ENCODE measurements at regions not wholly inside any gene's neighbourhood (a gene's known extent, or its start where the extent isn't known, plus 50 kb on each side); places are given as distances from the start of the nearest gene placed in this dataset.
"Not testable (repeated sequence)": the region's sequence is repeated elsewhere in the genome, so short reads cannot be mapped to it uniquely, and the experiment has no call there.

DNA sequence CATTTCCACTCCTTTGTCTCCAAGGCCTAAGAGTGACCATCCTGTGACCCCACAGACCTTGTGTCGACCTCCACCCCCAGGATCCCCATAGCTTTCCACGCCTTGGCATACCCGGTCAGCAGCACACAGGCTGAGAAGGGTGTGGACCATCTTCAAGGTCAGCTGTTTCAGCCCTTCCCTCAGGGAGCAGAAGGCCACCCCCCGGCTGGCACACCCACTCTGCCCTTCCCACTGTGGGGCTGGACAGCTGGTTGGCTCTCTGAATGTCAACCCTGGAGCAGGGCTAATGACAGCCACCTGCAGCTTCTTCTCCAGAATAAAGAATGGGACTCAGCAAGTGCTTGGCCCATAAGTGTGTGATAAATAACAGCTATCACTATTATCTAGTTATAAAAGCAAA lies 93.1 kb downstream of the OLFM1 start:
- TF ChIP-seq, protein P1, sequence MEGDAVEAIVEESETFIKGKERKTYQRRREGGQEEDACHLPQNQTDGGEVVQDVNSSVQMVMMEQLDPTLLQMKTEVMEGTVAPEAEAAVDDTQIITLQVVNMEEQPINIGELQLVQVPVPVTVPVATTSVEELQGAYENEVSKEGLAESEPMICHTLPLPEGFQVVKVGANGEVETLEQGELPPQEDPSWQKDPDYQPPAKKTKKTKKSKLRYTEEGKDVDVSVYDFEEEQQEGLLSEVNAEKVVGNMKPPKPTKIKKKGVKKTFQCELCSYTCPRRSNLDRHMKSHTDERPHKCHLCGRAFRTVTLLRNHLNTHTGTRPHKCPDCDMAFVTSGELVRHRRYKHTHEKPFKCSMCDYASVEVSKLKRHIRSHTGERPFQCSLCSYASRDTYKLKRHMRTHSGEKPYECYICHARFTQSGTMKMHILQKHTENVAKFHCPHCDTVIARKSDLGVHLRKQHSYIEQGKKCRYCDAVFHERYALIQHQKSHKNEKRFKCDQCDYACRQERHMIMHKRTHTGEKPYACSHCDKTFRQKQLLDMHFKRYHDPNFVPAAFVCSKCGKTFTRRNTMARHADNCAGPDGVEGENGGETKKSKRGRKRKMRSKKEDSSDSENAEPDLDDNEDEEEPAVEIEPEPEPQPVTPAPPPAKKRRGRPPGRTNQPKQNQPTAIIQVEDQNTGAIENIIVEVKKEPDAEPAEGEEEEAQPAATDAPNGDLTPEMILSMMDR (IDR thresholded peaks at IDR 0.05; ENCODE audit: insufficient read depth, low read depth, low read length, missing control alignments): no peak
- DNase-seq (ENCODE audit: low read depth): no peak
- no peak overlapping the region for H3K4me3 ChIP-seq (ENCODE audit: low read depth, low read length)

DNA sequence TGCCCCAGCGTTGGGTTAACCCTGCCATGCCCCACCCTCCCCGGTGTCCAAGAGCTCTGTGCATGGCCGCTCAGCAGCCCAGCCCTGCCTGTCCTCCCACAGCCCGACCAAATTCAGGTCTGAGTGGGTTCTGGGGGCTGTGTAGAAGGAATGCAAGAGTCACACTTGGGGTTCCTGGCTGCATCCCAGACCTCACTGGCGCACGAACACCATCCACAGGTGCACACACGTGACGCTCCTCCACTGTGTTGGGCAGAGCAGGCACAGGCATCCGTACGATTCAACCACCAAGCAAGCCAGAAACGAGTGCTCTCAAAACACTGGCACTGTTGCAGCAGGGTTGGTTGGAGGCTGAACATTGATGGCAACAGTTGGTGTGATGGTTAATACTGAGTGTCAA lies 93.9 kb downstream of the OLFM1 start:
- DNase-seq (ENCODE audit: low read depth): no peak
- TF ChIP-seq, protein P1 (IDR thresholded peaks at IDR 0.05; ENCODE audit: insufficient read depth, low read depth, low read length, missing control alignments): no peak
- no peak overlapping the region for H3K4me3 ChIP-seq (ENCODE audit: low read depth, low read length)

DNA sequence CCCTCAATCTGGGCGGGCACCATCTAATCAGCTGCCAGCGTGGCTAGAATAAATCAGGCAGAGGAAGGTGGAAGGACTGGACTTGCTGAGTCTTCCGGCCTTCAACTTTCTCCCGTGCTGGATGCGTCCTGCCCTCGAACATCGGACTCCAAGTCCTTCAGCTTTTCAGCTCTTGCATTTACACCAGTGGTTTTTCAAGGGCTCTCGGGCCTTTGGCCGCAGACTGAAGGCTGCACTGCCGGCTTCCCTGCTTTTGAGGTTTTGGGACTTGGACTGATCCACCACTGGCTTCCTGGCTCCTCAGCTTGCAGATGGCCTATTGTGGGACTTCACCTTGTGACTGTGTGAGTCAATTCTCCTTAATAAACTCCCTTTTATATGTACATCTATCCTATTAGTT lies 94.4 kb downstream of the OLFM1 start:
- not testable (repeated sequence) for H3K4me3 ChIP-seq (ENCODE audit: low read depth, low read length); DNase-seq (ENCODE audit: low read depth)

DNA sequence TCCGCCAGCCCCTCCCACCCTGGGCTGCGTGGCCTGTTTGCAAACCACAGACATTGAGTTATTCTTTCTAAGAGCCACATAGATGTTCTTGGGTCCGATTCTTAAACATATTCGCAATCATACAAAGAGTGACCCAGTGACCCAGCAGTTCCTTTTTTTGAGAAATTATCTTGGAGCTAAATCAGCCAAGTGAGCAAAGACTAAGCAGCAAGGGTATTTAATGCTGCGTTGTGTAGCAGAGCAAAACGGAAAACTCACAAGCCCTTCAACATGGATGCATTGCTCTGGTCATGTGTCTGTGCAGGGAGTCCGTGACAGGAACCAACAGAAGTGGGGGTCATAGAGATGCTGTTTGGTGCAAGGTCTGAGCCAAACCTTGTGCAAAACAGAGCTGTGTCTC lies 95.6 kb downstream of the OLFM1 start:
- TF ChIP-seq, protein P1 (IDR thresholded peaks at IDR 0.05; ENCODE audit: insufficient read depth, low read depth, low read length, missing control alignments): no peak
- H3K4me3 ChIP-seq (ENCODE audit: low read depth, low read length): no peak overlapping the region
- DNase-seq (ENCODE audit: low read depth): no peak

DNA sequence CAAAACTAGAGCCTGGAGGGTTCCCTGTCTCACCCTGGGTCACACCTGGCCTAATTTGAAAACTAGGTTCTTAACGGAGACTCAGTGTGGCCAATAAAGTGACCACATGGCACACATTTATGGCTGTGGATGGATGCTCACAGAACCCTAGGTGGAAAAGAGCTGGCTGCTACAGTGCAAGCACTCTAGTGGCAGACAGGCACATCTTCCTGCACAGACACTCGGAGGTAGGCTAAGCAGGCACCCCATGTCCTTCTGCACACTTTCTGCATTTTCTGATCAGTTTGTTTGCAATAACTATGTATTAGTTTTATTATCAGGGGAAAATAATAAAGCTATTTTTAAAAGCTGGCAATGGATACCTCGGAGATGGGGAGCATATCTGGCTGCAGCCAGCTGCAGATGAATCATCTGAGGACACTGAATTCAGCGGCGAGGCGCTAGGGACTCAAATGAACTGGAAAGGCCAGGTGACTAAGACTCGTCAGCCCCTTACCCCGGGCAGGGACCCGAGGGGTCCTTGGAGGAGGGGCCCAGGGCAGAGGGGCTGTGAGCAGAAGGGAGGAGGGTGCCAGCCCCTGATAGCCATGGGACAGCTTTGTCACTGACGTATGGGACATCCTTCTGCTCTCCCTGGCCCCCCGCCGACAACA lies 96.2 kb downstream of the OLFM1 start:
- DNase-seq (ENCODE audit: low read depth): no peak
- no peak overlapping the region for H3K4me3 ChIP-seq (ENCODE audit: low read depth, low read length)
- TF ChIP-seq, protein P1 (IDR thresholded peaks at IDR 0.05; ENCODE audit: insufficient read depth, low read depth, low read length, missing control alignments): no peak

DNA sequence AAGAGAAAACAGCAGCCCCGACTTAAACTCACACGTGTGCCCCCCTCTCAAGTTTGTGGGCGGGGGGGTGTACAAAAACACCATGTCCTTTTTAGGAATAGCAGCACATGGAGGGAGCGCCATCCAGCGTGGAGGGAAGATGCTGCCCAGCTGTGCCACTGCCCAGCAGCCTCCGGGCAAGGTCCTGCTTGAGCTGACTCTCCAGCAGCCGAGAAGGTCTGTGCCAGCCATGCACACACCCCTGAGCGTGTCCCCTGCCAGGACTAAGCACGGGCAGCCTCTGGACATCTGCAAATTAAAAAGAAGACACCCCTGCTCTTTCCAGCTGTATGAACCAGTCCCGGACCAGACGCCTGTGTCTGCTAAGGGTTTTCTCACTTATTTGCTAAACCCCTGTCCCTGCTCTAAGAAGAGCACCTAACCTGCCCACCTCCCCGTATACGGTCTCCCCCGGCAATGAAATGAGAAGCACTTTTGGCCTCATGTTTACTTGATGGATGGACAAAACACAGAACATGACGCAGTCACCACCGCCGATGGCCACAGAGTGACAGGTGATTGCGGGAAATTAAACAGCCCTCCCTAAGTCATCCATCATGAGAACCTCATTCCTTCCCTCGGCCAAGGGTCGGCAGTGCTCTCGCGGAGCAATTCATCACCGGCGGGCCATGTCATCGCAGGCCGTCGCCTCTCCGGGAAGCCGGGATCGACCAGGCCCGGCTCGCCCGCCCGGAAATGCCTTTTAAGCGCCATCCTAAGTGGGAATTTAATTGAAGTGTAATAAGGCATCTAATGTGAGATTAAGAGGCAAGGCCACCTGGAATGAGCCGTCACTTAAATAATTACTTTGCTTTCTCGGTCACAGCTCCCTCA lies 96.9 kb downstream of the OLFM1 start:
- TF ChIP-seq, protein P1 (IDR thresholded peaks at IDR 0.05; ENCODE audit: insufficient read depth, low read depth, low read length, missing control alignments): no peak
- H3K4me3 ChIP-seq (ENCODE audit: low read depth, low read length): no peak overlapping the region
- no peak for DNase-seq (ENCODE audit: low read depth)

DNA sequence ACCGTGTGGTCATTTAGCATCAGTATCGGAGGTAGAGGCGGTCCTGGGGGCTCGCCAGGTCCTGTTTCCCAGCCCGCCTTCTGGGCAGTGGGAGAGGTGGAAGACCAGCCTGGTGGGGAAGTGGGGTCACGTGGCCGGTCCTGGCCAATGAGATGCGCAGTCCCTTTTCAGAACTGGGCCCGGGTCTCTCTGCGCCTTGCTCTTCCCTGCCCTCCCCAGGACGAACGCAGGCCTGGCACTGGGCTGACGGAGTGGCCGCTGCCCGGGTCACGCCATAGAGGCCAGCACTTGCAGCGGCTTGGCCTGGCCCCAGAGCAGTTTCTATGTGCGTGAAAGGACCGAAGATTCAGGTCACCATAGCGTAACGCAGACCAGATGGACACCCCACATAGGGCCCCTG lies 97.6 kb downstream of the OLFM1 start:
- DNase-seq (ENCODE audit: low read depth): no peak
- TF ChIP-seq, protein P1 (IDR thresholded peaks at IDR 0.05; ENCODE audit: insufficient read depth, low read depth, low read length, missing control alignments): no peak
- no peak overlapping the region for H3K4me3 ChIP-seq (ENCODE audit: low read depth, low read length)
